Smooth muscle cell (in vitro differentiated cells): ENCODE measurements at regions not wholly inside any gene's neighbourhood (a gene's known extent, or its start where the extent isn't known, plus 50 kb on each side); places are given as distances from the start of the nearest gene placed in this dataset.

Experiments used
- DNase-seq: peaks from one replicate; lab custom pipeline; 2025; ENCODE audit not compliant: unreplicated experiment; lab: John Stamatoyannopoulos, UW
- H2AFZ ChIP-seq: fragments of 200-600 bp; sonication (generic); 2 replicates; pipeline ENCODE4 v1.6.0; 2016; ENCODE audit warnings: antibody characterized with exemption, low read depth, mild to moderate bottlenecking
- H3F3A ChIP-seq: fragments of 200-600 bp; sonication (generic); 2 replicates; pipeline ENCODE4 v1.6.0; 2017; ENCODE audit warnings: antibody characterized with exemption, low read depth
- H3K27ac ChIP-seq: fragments of 200-600 bp; sonication (generic); 2 replicates; pipeline ENCODE4 v1.5.1; 2016; ENCODE audit warnings: low read depth, mild to moderate bottlenecking
- H3K27me3 ChIP-seq: fragments of 200-600 bp; sonication (generic); 2 replicates; pipeline ENCODE4 v1.6.1; 2016; ENCODE audit warnings: low read depth, mild to moderate bottlenecking
- H3K36me3 ChIP-seq: fragments of 200-600 bp; sonication (generic); 2 replicates; pipeline ENCODE4 v1.5.1; 2016; ENCODE audit warnings: low read depth
- H3K4me1 ChIP-seq: fragments of 200-600 bp; sonication (generic); 2 replicates; pipeline ENCODE4 v1.5.1; 2016; ENCODE audit warnings: low read depth
- H3K4me2 ChIP-seq: fragments of 200-600 bp; sonication (generic); 2 replicates; pipeline ENCODE4 v1.6.0; 2016; ENCODE audit warnings: mild to moderate bottlenecking
- H3K4me3 ChIP-seq: fragments of 200-600 bp; sonication (generic); 2 replicates; pipeline ENCODE4 v1.5.1; 2016; ENCODE audit warnings: mild to moderate bottlenecking
- H3K79me2 ChIP-seq: fragments of 200-600 bp; sonication (generic); 2 replicates; pipeline ENCODE4 v1.6.0; 2016; ENCODE audit warnings: low read depth, mild to moderate bottlenecking
- H3K9ac ChIP-seq: fragments of 200-600 bp; sonication (generic); 2 replicates; pipeline ENCODE4 v1.6.0; 2016; ENCODE audit warnings: low read depth
- H3K9me3 ChIP-seq: fragments of 200-600 bp; sonication (generic); replicated peaks from 2 replicates; pipeline ENCODE4 v1.5.1; 2016; ENCODE audit warnings: low read depth
- H4K20me1 ChIP-seq: fragments of 200-600 bp; sonication (generic); 2 replicates; pipeline ENCODE4 v1.6.0; 2016; ENCODE audit warnings: low read depth
- WGBS: methylation state at CpG from one replicate; pipeline ENCODE4 v1.1.7; 2016; ENCODE audit warnings: low lambda C conversion rate; 5-methylcytosine and 5-hydroxymethylcytosine counted together
- TF ChIP-seq, protein P1 (sequence below): fragments of 200-600 bp; sonication (generic); IDR thresholded peaks from 2 replicates; pipeline ENCODE4 v1.5.1; 2017; ENCODE audit warnings: borderline replicate concordance, mild to moderate bottlenecking, antibody characterized with exemption; ENCODE audit not compliant: insufficient read depth, poor library complexity, severe bottlenecking

DNA sequence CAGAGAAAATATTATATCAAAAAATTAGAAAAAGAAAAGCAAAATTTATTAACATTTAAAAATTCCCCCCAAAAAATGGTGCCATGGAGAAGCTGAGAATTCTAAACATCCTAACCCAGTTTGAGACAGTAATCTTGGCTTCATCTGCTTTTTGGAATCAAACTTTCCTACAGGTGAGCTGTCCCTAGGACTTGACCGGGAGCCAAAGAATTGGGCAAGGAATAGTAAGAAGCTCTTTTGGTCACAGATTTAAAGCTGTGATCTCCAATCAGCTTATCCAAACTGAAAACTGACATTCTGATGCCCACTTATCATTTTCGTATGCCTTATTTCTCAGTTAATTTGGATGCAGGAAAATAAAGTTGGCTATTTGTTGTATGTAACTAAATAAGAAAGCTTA, 457.3 kb upstream of the DMAC1 start:
- H3K27me3 ChIP-seq: no peaks in the 10 kb centered on the region
- H3K27ac ChIP-seq: no peak overlapping the region
- no peaks in the 10 kb centered on the region for H3K36me3 ChIP-seq
- no peaks in the 10 kb centered on the region for H3K9me3 ChIP-seq
- no peaks in the 10 kb centered on the region for H3F3A ChIP-seq
- H4K20me1 ChIP-seq: no peaks in the 10 kb centered on the region
- no peak overlapping the region for H3K4me2 ChIP-seq
- H3K4me3 ChIP-seq: no peak overlapping the region
- H3K9ac ChIP-seq: no peak overlapping the region
- DNase-seq: no peak
- H3K4me1 ChIP-seq: no peaks in the 10 kb centered on the region
- TF ChIP-seq, protein P1, sequence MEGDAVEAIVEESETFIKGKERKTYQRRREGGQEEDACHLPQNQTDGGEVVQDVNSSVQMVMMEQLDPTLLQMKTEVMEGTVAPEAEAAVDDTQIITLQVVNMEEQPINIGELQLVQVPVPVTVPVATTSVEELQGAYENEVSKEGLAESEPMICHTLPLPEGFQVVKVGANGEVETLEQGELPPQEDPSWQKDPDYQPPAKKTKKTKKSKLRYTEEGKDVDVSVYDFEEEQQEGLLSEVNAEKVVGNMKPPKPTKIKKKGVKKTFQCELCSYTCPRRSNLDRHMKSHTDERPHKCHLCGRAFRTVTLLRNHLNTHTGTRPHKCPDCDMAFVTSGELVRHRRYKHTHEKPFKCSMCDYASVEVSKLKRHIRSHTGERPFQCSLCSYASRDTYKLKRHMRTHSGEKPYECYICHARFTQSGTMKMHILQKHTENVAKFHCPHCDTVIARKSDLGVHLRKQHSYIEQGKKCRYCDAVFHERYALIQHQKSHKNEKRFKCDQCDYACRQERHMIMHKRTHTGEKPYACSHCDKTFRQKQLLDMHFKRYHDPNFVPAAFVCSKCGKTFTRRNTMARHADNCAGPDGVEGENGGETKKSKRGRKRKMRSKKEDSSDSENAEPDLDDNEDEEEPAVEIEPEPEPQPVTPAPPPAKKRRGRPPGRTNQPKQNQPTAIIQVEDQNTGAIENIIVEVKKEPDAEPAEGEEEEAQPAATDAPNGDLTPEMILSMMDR: no peak
- H3K79me2 ChIP-seq: no peaks in the 10 kb centered on the region
- WGBS: 92% methylated on average over 2 of the region's 2 CpGs
- H2AFZ ChIP-seq: no peak overlapping the region

DNA sequence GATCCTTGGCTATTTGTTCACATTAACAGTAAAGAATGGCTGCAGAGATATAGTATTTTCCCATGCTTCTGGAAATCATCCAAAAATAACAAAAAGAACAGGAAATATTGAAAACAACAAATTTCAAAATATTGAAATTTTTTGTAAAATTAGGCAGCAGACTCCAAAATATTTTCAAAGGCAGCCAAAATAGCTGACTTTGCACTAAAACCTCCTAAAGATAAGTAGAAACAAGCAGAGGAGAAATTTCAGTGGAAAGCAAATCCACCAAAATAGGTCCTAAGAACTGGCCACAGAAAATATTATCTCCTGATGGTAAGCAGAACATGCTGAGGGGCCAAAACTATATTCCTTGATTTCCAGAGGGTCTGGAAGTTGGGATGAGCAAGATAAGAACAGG, 456.3 kb upstream of the DMAC1 start:
- Histone ChIP-seq H3K4me1 (no peaks in the 10 kb centered on the region), H3K9ac (no peak overlapping the region), H3K36me3 (no peaks in the 10 kb centered on the region), H3K27me3 (no peaks in the 10 kb centered on the region), H3K79me2 (no peaks in the 10 kb centered on the region), H3K27ac (no peak overlapping the region), H4K20me1 (no peaks in the 10 kb centered on the region), H3F3A (no peaks in the 10 kb centered on the region), H3K4me3 (no peak overlapping the region), H3K9me3 (no peaks in the 10 kb centered on the region), H3K4me2 (no peak overlapping the region), H2AFZ (no peak overlapping the region)
- TF ChIP-seq, protein P1: no peak
- no peak for DNase-seq

DNA sequence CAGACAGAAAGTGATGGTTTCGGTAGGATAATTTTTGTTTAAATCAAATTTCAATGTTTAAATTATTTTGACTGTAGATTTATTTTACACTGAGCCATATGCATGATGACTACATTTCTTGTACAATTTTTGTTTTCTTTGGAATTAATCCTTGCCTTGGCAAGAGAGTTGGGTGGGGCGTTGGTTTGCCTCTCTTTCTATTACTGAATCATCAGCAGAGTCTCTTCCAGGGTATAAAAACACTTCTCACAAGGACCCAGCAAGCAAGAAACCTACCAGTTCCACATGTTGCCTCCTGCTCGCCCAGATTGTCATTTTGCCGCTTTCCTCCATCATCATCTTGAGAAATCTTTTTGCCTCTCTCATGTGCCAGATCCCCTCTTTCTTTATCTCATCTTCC, 455.0 kb upstream of the DMAC1 start:
- Histone ChIP-seq H2AFZ (no peak overlapping the region), H3K4me2 (no peak overlapping the region), H4K20me1 (no peaks in the 10 kb centered on the region), H3K4me3 (no peak overlapping the region), H3K36me3 (no peaks in the 10 kb centered on the region), H3K27ac (no peak overlapping the region), H3K9me3 (no peaks in the 10 kb centered on the region), H3F3A (no peaks in the 10 kb centered on the region), H3K4me1 (no peaks in the 10 kb centered on the region), H3K79me2 (no peaks in the 10 kb centered on the region), H3K9ac (no peak overlapping the region), H3K27me3 (no peaks in the 10 kb centered on the region)
- TF ChIP-seq, protein P1: no peak
- WGBS: 90% methylated on average over 4 of the region's 4 CpGs
- no peak for DNase-seq

DNA sequence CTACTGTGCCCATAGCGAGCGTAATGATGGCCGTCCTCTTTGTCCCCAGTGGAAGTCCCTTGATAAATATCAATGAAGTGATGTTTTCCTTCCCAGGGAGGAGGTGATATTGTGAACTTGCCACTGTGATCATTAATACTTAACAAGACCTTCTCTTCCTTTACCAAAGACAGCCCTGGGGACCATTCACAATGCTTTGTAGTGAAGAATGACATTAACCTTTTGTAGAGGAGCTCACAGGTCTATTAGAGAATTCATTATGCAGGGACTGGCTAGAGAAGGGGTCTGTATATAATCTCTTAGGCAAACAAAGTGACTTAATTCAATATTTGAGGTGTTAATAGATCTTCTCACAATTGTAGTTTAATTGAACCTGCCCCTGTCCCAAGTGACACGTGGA, 452.9 kb upstream of the DMAC1 start:
- Histone ChIP-seq H3K9me3 (no peaks in the 10 kb centered on the region), H3K4me3 (no peak overlapping the region), H2AFZ (no peak overlapping the region), H3K79me2 (no peaks in the 10 kb centered on the region), H4K20me1 (no peaks in the 10 kb centered on the region), H3K9ac (no peak overlapping the region), H3K4me1 (no peaks in the 10 kb centered on the region), H3K4me2 (no peak overlapping the region), H3F3A (no peaks in the 10 kb centered on the region), H3K27me3 (no peaks in the 10 kb centered on the region), H3K36me3 (no peaks in the 10 kb centered on the region), H3K27ac (no peak overlapping the region)
- WGBS: 93% methylated on average over 4 of the region's 4 CpGs
- no peak for DNase-seq
- TF ChIP-seq, protein P1: no peak
